A549 (cell line): ENCODE measurements at regions not wholly inside any gene's neighbourhood (a gene's known extent, or its start where the extent isn't known, plus 50 kb on each side); places are given as distances from the start of the nearest gene placed in this dataset.

ENCODE experiments used
- ATOH8 ChIP-seq: fragments of 250-450 bp; sonication (Bioruptor Pico); IDR thresholded peaks from 2 replicates; pipeline ENCODE4 v1.5.0; 2020; ENCODE audit warnings: low read depth, mild to moderate bottlenecking, moderate library complexity
- BCL3 ChIP-seq: fragments of >200 bp; sonication (Bioruptor Twin); formaldehyde crosslinking; IDR thresholded peaks from 3 replicates; pipeline ENCODE4 v1.6.1; 2016
- CTCF ChIP-seq: fragments of >200 bp; sonication (Bioruptor Twin); formaldehyde crosslinking; IDR thresholded peaks from 3 replicates; pipeline ENCODE4 v1.5.1; 2016
- EHF ChIP-seq: fragments of 250-450 bp; sonication (Bioruptor Pico); IDR thresholded peaks from 2 replicates; pipeline ENCODE4 v1.5.0; 2020; ENCODE audit warnings: mild to moderate bottlenecking
- EP300 ChIP-seq, 2 experiments: fragments of >200 bp; sonication (Bioruptor Twin); formaldehyde crosslinking; IDR thresholded peaks; 2 replicates in 1 of 2; 3 replicates in 1 of 2; pipeline ENCODE4 v1.6.1; 2016 to 2017
- JUN ChIP-seq, 2 experiments: fragments of >200 bp; sonication (Bioruptor Twin); formaldehyde crosslinking; IDR thresholded peaks; 2 replicates in 1 of 2; 3 replicates in 1 of 2; pipeline ENCODE4 v1.6.1; 2016 to 2017
- REST ChIP-seq: fragments of 200-600 bp; sonication (generic); IDR thresholded peaks from 2 replicates; pipeline ENCODE4 v1.6.1; 2016; ENCODE audit warnings: antibody characterized with exemption, mild to moderate bottlenecking, moderate library complexity

GRCh38 chr13:73177017-73177416, 118.2 kb downstream of the KLF5 start:
- TF ChIP-seq REST: no peak
- TF ChIP-seq EP300 (IDR thresholded peaks at IDR 0.05): no peak
- TF ChIP-seq CTCF: no peak
- no peak for TF ChIP-seq ATOH8 (CRISPR knock-in tag)
- TF ChIP-seq JUN (IDR thresholded peaks at IDR 0.05): no peak
- TF ChIP-seq EHF (CRISPR knock-in tag): no peak
- TF ChIP-seq BCL3: no peak
